8988T (cell line): ENCODE measurements at regions not wholly inside any gene's neighbourhood (a gene's known extent, or its start where the extent isn't known, plus 50 kb on each side); places are given as distances from the start of the nearest gene placed in this dataset.

Experiments used
- DNase-seq: peaks from one replicate; pipeline ENCODE4 v3.0.0; 2011

- DNase-seq: no peak
Observed at GRCh38 chr17:14715561-14715960, 414.7 kb downstream of the HS3ST3B1 start.

DNA sequence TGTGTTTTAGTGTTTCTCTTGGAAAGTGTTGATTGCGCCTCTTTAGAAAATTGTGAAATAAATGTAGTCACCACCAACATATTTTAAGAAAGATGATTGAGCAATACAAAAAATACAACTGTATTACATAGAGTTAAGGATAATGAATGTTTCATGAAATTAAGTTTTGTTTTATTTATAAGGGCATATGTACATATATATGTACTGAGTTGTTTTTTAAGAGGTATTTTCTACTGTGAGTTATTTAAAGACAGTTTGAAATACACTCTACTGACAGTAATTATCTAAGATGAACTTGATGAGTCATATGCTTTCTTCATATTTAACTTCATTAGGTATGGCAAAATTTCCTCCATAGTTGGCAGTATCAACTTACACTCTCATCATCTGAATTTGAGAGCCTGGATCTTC is 411.7 kb downstream of the HS3ST3B1 start:
- no peak for DNase-seq

DNA sequence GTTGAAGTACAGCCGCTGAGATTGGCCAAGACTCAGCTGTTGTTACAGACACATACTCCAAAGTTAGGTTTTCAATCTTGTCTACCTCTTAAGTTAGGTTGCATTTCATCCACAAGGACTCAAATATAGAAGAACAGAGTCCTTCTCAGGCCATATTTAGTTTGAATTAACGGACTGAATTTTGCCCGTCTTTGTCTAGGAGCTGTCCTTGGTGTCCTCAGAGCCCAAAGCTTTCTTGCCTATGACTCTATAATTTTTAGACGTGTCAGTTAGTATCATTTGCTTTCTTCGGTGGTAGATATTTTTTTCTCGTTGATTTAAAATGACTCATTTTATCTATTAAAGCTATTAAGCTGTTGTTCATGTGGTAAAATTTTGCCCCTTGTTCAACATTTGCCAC is 403.2 kb downstream of the HS3ST3B1 start:
- no peak for DNase-seq

GRCh38 chr17:14701886-14702285 is 401.0 kb downstream of the HS3ST3B1 start:
- DNase-seq: no peak

DNA sequence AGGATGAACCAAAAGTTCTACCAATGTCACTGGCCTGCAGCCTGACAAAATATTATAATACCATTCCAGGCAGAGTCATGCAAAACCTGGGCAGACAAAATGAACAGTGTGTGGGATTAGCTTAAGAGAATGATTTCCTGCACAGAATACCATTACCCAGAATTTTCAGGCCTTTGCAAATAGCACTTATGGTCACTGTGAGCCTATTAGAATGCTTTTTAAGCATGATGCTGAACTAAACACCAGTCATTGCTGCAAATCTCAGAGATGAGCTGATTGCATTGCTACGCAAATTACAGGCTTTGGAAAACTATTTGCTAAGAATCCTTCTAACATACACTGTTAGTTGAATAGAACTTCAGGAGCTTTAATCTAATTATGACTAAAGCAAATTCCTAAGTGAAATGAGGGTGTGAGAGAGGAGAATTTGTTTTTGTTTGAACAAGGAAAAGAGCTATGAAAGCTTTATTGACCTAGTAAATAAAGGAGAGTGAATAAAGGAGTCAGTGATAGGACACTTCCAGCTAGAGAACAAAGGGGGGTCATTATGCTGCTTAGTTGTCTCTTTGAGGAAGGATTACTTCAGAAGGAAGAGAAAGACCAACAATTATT is 398.8 kb downstream of the HS3ST3B1 start:
- no peak for DNase-seq

- no peak for DNase-seq
Observed at GRCh38 chr17:14693382-14693781, 392.5 kb downstream of the HS3ST3B1 start.

- no peak for DNase-seq
Observed at GRCh38 chr17:14690704-14691103, 389.8 kb downstream of the HS3ST3B1 start.

- DNase-seq: no peak
Observed at GRCh38 chr17:14688134-14688533, 387.3 kb downstream of the HS3ST3B1 start.

- no peak for DNase-seq
Observed at GRCh38 chr17:14672830-14673229, 371.9 kb downstream of the HS3ST3B1 start.

GRCh38 chr17:14670861-14671260 is 370.0 kb downstream of the HS3ST3B1 start:
- no peak for DNase-seq

DNA sequence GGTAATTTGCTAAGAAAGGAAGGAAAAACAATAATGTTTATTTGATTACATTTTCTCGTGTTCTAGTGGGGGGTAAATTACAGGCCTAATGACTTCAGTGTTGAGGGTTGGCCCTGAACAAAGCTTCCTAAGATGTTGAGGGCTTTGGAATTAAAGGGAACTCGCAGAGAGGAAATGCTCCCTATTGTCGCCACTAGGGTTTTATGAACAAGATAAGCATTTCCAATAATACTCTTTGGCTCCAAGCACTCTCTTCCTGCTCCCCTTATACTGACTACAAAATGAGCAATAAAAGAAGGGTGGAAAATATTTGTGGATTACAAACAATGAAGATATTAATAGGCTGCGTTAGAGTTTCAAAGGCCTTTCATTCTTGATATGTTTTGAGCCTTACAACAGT is 363.6 kb downstream of the HS3ST3B1 start:
- no peak for DNase-seq

DNA sequence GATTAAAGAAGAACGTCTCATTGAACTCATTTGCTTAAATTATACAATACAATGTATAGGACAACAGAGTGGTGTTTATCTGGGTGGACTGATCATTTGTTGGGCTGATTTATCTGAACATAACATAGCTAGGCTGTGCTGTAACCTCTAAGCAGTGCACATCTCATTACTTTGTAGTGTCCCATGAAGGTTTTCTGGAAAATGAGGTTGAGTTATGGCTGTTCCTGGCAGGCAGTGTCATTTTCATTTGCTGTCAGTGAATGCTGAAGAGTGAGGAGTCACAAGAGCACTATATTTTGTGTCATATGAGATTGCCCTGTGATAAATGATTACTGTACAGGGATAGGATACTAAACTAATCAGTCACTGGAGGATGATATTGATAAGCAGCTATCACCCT is 340.2 kb downstream of the HS3ST3B1 start:
- no peak for DNase-seq

- DNase-seq: no peak
Observed at GRCh38 chr17:14637260-14637659, 336.4 kb downstream of the HS3ST3B1 start.

DNA sequence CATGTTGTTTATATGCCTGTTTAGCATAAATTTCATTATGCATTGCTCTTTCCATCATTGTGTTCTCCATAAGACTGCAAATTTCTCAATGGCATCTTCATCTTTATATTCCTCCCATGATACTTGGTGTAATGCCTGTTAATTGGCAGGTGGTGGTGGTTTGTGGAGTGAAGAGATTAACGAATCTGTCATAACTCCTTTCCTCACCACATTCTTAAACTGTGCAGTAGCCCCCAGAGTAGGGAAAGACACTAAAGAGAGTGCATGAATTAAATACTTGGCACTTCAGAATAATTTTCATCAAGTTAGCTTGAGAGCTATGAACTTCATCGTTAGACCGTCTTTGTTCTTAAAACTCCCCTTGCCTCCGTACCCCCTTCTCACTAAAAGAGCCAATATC is 329.7 kb downstream of the HS3ST3B1 start:
- no peak for DNase-seq

DNA sequence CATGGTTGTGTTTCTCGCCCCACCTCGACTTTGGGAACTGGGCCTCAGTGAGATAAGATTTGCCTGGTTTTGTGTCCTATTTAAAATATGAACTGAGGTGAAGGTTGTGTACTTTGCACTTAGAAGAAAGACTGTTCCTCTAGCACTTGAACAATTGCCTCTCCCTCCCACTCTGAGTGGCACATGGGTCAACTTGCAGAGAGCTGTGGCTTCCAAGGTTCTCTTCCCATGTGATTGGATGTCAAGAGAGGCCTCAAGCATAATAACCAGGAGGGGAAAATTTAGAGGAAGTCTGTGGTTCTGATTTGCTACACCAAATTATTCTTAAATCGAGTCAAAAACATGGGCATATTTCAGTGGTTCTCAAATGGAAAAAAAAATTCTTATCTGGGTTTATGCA is 329.2 kb downstream of the HS3ST3B1 start:
- no peak for DNase-seq

GRCh38 chr17:14622615-14623101 is 321.8 kb downstream of the HS3ST3B1 start:
- DNase-seq: no peak

DNA sequence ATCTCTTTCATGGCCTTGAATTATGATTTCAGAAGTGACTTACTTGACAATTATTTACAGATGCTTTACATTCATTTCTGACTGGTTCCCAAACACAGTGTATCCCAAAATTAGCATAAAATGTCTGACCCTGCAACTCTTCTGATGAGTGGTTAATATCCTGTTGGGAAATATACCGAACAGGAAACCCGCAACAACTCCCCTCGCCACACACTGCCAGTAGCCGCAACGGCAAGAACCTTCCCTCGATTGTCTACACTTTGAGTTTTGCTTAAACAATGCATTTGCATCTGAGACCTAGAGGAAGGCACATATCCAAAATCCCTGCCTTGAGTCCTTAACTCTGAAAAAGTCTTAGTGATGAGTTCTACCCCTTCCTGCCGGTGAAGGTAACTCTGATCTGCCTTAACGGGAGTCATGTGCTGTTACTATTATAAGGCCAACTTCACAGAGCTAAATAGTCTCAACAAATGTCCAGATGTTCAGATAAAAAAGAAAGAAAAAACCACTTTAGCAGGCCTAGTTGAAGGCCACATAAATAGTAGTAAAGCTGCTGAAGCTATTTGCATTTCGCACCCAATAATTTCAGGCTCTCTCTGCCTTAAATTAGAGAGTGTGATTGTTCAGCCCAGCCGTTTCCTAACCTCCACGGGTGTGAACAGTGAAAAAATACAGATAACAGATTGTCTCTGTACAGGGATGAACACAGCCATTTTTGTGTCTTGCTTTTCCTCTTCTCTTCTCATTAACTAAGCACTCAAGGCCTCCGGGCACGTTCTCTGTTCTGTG is 321.1 kb downstream of the HS3ST3B1 start:
- DNase-seq: no peak

- DNase-seq: no peak
Observed at GRCh38 chr17:14619821-14620220, 318.9 kb downstream of the HS3ST3B1 start.

DNA sequence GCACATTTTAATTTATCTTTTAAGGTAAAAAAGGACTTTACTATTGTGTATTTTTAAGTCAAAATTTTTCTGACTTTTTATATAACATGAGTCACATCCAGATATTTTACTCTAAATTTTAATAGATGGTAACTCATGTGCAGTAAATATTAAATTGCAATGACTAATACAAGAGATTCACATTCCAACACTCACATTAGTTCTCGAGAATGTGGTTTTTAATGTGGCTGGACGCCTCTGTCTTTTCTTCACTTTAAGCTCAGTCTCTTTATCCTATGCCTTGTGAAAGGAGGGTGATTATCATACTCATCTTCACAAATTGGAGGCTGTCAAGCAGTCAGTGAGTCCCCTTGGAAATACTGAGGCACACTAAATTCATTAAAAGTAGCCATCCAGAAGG is 315.6 kb downstream of the HS3ST3B1 start:
- DNase-seq: no peak

GRCh38 chr17:14605267-14605599 is 304.4 kb downstream of the HS3ST3B1 start:
- no peak for DNase-seq

- no peak for DNase-seq
Observed at GRCh38 chr17:14604591-14605266, 303.8 kb downstream of the HS3ST3B1 start.

- DNase-seq: no peak
Observed at GRCh38 chr17:14596224-14596623, 295.3 kb downstream of the HS3ST3B1 start.

DNA sequence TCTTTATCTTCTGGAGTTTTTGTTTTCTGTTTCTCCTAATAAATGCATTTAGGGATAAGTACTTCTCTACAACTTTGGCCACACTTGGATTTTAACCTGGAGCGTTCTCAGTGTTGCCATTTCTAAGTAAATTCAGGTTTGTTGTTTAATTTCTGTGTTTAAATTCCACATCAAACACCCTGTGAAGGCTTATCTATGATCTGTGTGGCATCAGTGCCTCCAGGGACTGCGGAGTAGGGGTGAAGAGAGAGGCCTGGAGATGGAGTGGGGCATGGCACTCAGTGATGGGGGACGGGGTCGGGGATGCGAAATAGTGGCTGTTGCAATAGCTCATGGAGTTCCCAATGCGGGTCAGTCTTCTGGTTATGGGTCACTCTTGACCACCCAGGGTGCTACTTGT is 294.8 kb downstream of the HS3ST3B1 start:
- DNase-seq: no peak

GRCh38 chr17:14594690-14595089 is 293.8 kb downstream of the HS3ST3B1 start:
- DNase-seq: no peak
